GM12878 (cell line): ENCODE measurements at regions not wholly inside any gene's neighbourhood (a gene's known extent, or its start where the extent isn't known, plus 50 kb on each side); places are given as distances from the start of the nearest gene placed in this dataset.

ENCODE experiments used
- ATAC-seq: fragments of 200-7000 bp; cut with Tn5 transposase; 3 replicates; pipeline ENCODE4 v1.9.1; 2020; ENCODE audit warnings: mild to moderate bottlenecking, moderate library complexity
- BruUV-seq: library from RNA; stranded (reverse); fragments of 400-500 nt; replicated peaks from 2 replicates; lab custom pipeline; 2021; lab: Mats Ljungman, UMichigan
- CTCF ChIA-PET: fragments of 300-600 bp; sonication (Branson Sonifier 250); formaldehyde crosslinking; extraction: SDS; loops from one replicate; lab custom pipeline; 2021; ENCODE audit warnings: inconsistent platforms; lab: Yijun Ruan, JAX
- POLR2A ChIA-PET: fragments of 350-600 bp; formaldehyde crosslinking; extraction: SDS; loops from one replicate; lab custom pipeline; 2021; ENCODE audit warnings: inconsistent platforms; lab: Charles Lee
- RAD21 ChIA-PET: fragments of 300-600 bp; sonication (Branson Sonifier 250); formaldehyde crosslinking; loops from one replicate; lab custom pipeline; 2023; ENCODE audit warnings: antibody characterized with exemption; ENCODE audit not compliant: unreplicated experiment; lab: Charles Lee
- SMC1A ChIA-PET: fragments of 300-600 bp; sonication (Branson Sonifier 250); formaldehyde crosslinking; loops from one replicate; lab custom pipeline; 2023; ENCODE audit not compliant: unreplicated experiment, uncharacterized antibody; lab: Charles Lee
- DNase-seq: peaks from one replicate; pipeline ENCODE4 v3.0.0-alpha.2; 2011; ENCODE audit warnings: low read depth, low spot score
- FAIRE-seq: peaks from 3 replicates; lab custom pipeline; 2011; peaks lifted over from hg19 to GRCh38; lab: Jason Lieb, UNC
- H2AFZ ChIP-seq: 2 replicates; pipeline ENCODE4 v1.6.0; 2011; ENCODE audit warnings: low read depth, low read length, control low read depth; ENCODE audit not compliant: control insufficient read depth
- H3K27ac ChIP-seq: 2 replicates; pipeline ENCODE4 v1.5.1; 2011; ENCODE audit warnings: control low read depth; ENCODE audit not compliant: control insufficient read depth, insufficient read depth
- H3K27me3 ChIP-seq, 2 experiments: replicated peaks in 1 of 2; 2 replicates each; pipeline versions ENCODE4 v1.6.0 to v1.6.1; 2011; ENCODE audit warnings: low read length in 1 of 2; ENCODE audit not compliant: control insufficient read depth in 2 of 2, insufficient read depth in 2 of 2
- H3K36me3 ChIP-seq, 2 experiments: 2 replicates each; pipeline ENCODE4 v1.5.1; 2011; ENCODE audit warnings: low read length in 1 of 2; ENCODE audit not compliant: control insufficient read depth in 2 of 2, insufficient read depth in 2 of 2
- H3K4me1 ChIP-seq: 2 replicates; pipeline ENCODE4 v1.6.1; 2011; ENCODE audit warnings: mild to moderate bottlenecking, low read length, moderate library complexity, mixed read lengths; ENCODE audit not compliant: control insufficient read depth, insufficient read depth
- H3K4me2 ChIP-seq: 2 replicates; pipeline ENCODE4 v1.6.0; 2011; ENCODE audit warnings: control low read depth; ENCODE audit not compliant: control insufficient read depth, insufficient read depth
- H3K4me3 ChIP-seq: fragments of 200-600 bp; sonication (generic); 2 replicates; pipeline ENCODE4 v1.5.1; 2016
- H3K79me2 ChIP-seq: 2 replicates; pipeline ENCODE4 v1.6.0; 2011; ENCODE audit warnings: low read length; ENCODE audit not compliant: control insufficient read depth, insufficient read depth
- H3K9ac ChIP-seq: 2 replicates; pipeline ENCODE4 v1.8.0; 2011; ENCODE audit warnings: low read length, control low read depth, mixed read lengths; ENCODE audit not compliant: control insufficient read depth, insufficient read depth
- H3K9me3 ChIP-seq: replicated peaks from 3 replicates; pipeline ENCODE4 v1.5.1; 2011; ENCODE audit warnings: mild to moderate bottlenecking, low read length; ENCODE audit not compliant: control insufficient read depth, insufficient read depth
- H4K20me1 ChIP-seq: 2 replicates; pipeline ENCODE4 v1.6.0; 2011; ENCODE audit not compliant: control insufficient read depth, insufficient read depth
- FOXM1 ChIP-seq: IDR thresholded peaks from 2 replicates; pipeline ENCODE4 v1.6.1; 2012; ENCODE audit warnings: low read depth, mild to moderate bottlenecking, inconsistent platforms, low read length, moderate library complexity
- SIX5 ChIP-seq: IDR thresholded peaks from 2 replicates; pipeline ENCODE4 v1.6.1; 2011; ENCODE audit warnings: mild to moderate bottlenecking, low read depth, low read length, moderate library complexity; ENCODE audit not compliant: severe bottlenecking
- SUZ12 ChIP-seq: fragments of 200-600 bp; sonication (generic); IDR thresholded peaks from one replicate; pipeline ENCODE4 v1.6.1; 2018; ENCODE audit warnings: antibody characterized with exemption, mild to moderate bottlenecking; ENCODE audit not compliant: unreplicated experiment
- YY1 ChIP-seq: IDR thresholded peaks from 2 replicates; pipeline ENCODE4 v1.6.1; 2011; ENCODE audit warnings: low read depth, mild to moderate bottlenecking, low read length
- WGBS: methylation state at CpG from one replicate; pipeline ENCODE4 v1.1.6; 2016; ENCODE audit warnings: low lambda C conversion rate; ENCODE audit not compliant: insufficient replicate concordance, insufficient coverage; ENCODE audit errors: missing lambda C conversion rate; 5-methylcytosine and 5-hydroxymethylcytosine counted together
- in situ Hi-C: fragments of 300-500 bp; cut with MboI; formaldehyde crosslinking; loops from 9 replicates; pipeline ENCODE4 v1.14.3; 2018; ENCODE audit warnings: mixed read lengths
- intact Hi-C: fragments of 100-400 bp; cut with micrococcal nuclease; formaldehyde crosslinking; loops from one replicate; pipeline ENCODE4 v1.14.2; 2022; ENCODE audit not compliant: unreplicated experiment
- TF ChIP-seq, protein P1 (sequence below): IDR thresholded peaks from 2 replicates; pipeline ENCODE4 v1.6.1; 2011; ENCODE audit warnings: low read depth, low read length, improper control_type of control experiment, borderline replicate concordance
- TF ChIP-seq, protein P2 (sequence below): fragments of 450-650 bp; IDR thresholded peaks from 2 replicates; pipeline ENCODE4 v1.6.1; 2017; ENCODE audit warnings: low read depth, mild to moderate bottlenecking, moderate library complexity
- TF ChIP-seq, protein P3 (sequence below): fragments of 450-650 bp; IDR thresholded peaks from 2 replicates; pipeline ENCODE4 v1.6.1; 2016; ENCODE audit warnings: mild to moderate bottlenecking, moderate library complexity, borderline replicate concordance
- TF ChIP-seq, protein P4 (sequence below): fragments of 450-650 bp; IDR thresholded peaks from 2 replicates; pipeline ENCODE4 v1.6.1; 2017; ENCODE audit warnings: mild to moderate bottlenecking
- TF ChIP-seq, protein P5 (sequence below): fragments of 450-650 bp; IDR thresholded peaks from 2 replicates; pipeline ENCODE4 v1.6.1; 2016; ENCODE audit warnings: mild to moderate bottlenecking

DNA sequence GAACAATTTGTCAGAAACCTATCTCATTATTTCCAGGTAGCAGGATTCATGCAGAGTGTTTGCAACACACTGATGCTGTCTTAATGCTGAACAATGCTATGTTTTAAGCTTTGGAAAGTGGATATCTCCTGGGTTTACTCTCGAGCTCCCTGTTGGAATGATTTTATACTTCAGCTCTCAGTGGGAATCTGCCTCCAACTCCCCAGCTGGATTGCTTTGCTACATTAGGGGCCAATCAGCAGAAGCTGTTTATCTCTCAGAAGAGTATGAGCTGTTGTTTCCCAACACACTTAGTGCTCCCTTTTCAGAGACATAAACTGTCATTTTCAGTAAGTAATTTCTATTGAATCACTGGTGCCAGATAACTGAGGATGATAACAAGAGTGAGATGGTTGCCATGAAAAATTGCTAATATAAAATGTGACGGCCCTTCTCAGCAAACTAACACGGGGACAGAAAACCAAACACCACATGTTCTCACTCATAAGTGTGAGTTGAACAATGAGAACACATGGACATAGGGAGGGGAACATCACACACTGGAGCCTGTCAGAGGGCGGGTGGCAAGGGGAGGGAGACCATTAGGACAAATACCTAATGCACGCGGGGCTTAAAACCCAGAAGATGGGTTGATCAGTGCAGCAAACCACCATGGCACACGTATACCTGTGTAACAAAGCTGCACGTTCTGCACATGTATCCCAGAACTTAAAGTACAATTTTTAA, 265.9 kb upstream of the RUNX1 start:
- ChIA-PET CTCF (interaction anchor here (1.1 kb wide), 1 partner anchor 36 kb away, joined by 3 read pairs; no protein-coding TSS in a partner anchor), POLR2A (no interaction called here), SMC1A (no interaction called here), RAD21 (interaction anchor here (0.9 kb wide), 1 partner anchor 86 kb away, joined by 4 read pairs; no protein-coding TSS in a partner anchor)
- Histone ChIP-seq H4K20me1 (no peaks in the 10 kb centered on the region), H3K36me3 (no peaks in the 10 kb centered on the region), H3K79me2 (no peaks in the 10 kb centered on the region), H3K4me1 (no peaks in the 10 kb centered on the region), H3K9ac (no peak overlapping the region), H3K4me3 (no peak overlapping the region), H2AFZ (no peak overlapping the region), H3K27ac (no peak overlapping the region), H3K27me3 (no peaks in the 10 kb centered on the region; a peak in 1 of 4 replicates), H3K9me3 (no peaks in the 10 kb centered on the region), H3K4me2 (no peak overlapping the region)
- DNase-seq: no peak
- in situ Hi-C loops: no loop called here
- FAIRE-seq: no peak
- no TSS peak for BruUV-seq
- intact Hi-C loops: no loop called here
- 33% methylated on average over 8 of the region's 8 CpGs for WGBS
- ATAC-seq: no peak
- TF ChIP-seq, protein P1, sequence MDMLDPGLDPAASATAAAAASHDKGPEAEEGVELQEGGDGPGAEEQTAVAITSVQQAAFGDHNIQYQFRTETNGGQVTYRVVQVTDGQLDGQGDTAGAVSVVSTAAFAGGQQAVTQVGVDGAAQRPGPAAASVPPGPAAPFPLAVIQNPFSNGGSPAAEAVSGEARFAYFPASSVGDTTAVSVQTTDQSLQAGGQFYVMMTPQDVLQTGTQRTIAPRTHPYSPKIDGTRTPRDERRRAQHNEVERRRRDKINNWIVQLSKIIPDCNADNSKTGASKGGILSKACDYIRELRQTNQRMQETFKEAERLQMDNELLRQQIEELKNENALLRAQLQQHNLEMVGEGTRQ: no peak
- TF ChIP-seq SIX5 (no peak), YY1 (no peak), SUZ12 (no peak), FOXM1 (no peak)
- TF ChIP-seq, protein P2, sequence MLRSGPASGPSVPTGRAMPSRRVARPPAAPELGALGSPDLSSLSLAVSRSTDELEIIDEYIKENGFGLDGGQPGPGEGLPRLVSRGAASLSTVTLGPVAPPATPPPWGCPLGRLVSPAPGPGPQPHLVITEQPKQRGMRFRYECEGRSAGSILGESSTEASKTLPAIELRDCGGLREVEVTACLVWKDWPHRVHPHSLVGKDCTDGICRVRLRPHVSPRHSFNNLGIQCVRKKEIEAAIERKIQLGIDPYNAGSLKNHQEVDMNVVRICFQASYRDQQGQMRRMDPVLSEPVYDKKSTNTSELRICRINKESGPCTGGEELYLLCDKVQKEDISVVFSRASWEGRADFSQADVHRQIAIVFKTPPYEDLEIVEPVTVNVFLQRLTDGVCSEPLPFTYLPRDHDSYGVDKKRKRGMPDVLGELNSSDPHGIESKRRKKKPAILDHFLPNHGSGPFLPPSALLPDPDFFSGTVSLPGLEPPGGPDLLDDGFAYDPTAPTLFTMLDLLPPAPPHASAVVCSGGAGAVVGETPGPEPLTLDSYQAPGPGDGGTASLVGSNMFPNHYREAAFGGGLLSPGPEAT: no peak
- TF ChIP-seq, protein P3, sequence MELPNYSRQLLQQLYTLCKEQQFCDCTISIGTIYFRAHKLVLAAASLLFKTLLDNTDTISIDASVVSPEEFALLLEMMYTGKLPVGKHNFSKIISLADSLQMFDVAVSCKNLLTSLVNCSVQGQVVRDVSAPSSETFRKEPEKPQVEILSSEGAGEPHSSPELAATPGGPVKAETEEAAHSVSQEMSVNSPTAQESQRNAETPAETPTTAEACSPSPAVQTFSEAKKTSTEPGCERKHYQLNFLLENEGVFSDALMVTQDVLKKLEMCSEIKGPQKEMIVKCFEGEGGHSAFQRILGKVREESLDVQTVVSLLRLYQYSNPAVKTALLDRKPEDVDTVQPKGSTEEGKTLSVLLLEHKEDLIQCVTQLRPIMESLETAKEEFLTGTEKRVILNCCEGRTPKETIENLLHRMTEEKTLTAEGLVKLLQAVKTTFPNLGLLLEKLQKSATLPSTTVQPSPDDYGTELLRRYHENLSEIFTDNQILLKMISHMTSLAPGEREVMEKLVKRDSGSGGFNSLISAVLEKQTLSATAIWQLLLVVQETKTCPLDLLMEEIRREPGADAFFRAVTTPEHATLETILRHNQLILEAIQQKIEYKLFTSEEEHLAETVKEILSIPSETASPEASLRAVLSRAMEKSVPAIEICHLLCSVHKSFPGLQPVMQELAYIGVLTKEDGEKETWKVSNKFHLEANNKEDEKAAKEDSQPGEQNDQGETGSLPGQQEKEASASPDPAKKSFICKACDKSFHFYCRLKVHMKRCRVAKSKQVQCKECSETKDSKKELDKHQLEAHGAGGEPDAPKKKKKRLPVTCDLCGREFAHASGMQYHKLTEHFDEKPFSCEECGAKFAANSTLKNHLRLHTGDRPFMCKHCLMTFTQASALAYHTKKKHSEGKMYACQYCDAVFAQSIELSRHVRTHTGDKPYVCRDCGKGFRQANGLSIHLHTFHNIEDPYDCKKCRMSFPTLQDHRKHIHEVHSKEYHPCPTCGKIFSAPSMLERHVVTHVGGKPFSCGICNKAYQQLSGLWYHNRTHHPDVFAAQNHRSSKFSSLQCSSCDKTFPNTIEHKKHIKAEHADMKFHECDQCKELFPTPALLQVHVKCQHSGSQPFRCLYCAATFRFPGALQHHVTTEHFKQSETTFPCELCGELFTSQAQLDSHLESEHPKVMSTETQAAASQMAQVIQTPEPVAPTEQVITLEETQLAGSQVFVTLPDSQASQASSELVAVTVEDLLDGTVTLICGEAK: no peak
- TF ChIP-seq, protein P4, sequence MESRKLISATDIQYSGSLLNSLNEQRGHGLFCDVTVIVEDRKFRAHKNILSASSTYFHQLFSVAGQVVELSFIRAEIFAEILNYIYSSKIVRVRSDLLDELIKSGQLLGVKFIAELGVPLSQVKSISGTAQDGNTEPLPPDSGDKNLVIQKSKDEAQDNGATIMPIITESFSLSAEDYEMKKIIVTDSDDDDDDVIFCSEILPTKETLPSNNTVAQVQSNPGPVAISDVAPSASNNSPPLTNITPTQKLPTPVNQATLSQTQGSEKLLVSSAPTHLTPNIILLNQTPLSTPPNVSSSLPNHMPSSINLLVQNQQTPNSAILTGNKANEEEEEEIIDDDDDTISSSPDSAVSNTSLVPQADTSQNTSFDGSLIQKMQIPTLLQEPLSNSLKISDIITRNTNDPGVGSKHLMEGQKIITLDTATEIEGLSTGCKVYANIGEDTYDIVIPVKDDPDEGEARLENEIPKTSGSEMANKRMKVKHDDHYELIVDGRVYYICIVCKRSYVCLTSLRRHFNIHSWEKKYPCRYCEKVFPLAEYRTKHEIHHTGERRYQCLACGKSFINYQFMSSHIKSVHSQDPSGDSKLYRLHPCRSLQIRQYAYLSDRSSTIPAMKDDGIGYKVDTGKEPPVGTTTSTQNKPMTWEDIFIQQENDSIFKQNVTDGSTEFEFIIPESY: no peak
- TF ChIP-seq, protein P5, sequence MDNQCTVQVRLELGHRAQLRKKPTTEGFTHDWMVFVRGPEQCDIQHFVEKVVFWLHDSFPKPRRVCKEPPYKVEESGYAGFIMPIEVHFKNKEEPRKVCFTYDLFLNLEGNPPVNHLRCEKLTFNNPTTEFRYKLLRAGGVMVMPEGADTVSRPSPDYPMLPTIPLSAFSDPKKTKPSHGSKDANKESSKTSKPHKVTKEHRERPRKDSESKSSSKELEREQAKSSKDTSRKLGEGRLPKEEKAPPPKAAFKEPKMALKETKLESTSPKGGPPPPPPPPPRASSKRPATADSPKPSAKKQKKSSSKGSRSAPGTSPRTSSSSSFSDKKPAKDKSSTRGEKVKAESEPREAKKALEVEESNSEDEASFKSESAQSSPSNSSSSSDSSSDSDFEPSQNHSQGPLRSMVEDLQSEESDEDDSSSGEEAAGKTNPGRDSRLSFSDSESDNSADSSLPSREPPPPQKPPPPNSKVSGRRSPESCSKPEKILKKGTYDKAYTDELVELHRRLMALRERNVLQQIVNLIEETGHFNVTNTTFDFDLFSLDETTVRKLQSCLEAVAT: no peak
